Neural cell (in vitro differentiated cells): ENCODE measurements at regions not wholly inside any gene's neighbourhood (a gene's known extent, or its start where the extent isn't known, plus 50 kb on each side); places are given as distances from the start of the nearest gene placed in this dataset.
A peak's percentile ranks its signal among the peaks of the same experiment; 100 is the strongest.

ENCODE experiments used
- H2AFZ ChIP-seq: fragments of 200-600, 300-800 bp; sonication (generic), shearing (Covaris generic); 2 replicates; pipeline ENCODE4 v1.6.0; 2014; ENCODE audit warnings: low read depth, mild to moderate bottlenecking, antibody characterized with exemption, low read length, moderate library complexity
- H3F3A ChIP-seq: fragments of 200-600 bp; shearing (Covaris generic); 2 replicates; pipeline ENCODE4 v1.6.1; 2016; ENCODE audit warnings: mild to moderate bottlenecking, moderate library complexity, mixed read lengths, antibody characterized with exemption, low read length; ENCODE audit not compliant: insufficient read depth, poor library complexity, severe bottlenecking
- H3K27ac ChIP-seq: fragments of 200-600, 300-800 bp; sonication (generic), shearing (Covaris generic); 2 replicates; pipeline ENCODE4 v1.5.1; 2014; ENCODE audit warnings: mild to moderate bottlenecking, low read length, moderate library complexity
- H3K27me3 ChIP-seq: fragments of 300-800, 200-600 bp; sonication (generic), shearing (Covaris generic); 2 replicates; pipeline ENCODE4 v1.6.0; 2014; ENCODE audit warnings: mild to moderate bottlenecking, low read depth, low read length, moderate library complexity; ENCODE audit not compliant: insufficient read depth
- H3K36me3 ChIP-seq: fragments of 300-800, 200-600 bp; sonication (generic), shearing (Covaris generic); 2 replicates; pipeline ENCODE4 v1.5.1; 2014; ENCODE audit warnings: mild to moderate bottlenecking, antibody characterized with exemption, low read length, moderate library complexity; ENCODE audit not compliant: insufficient read depth
- H3K4me2 ChIP-seq: fragments of 300-800, 200-600 bp; sonication (generic), shearing (Covaris generic); 2 replicates; pipeline ENCODE4 v1.6.0; 2014; ENCODE audit warnings: mild to moderate bottlenecking, low read length
- H3K4me3 ChIP-seq: fragments of 300-800, 200-600 bp; sonication (generic), shearing (Covaris generic); 2 replicates; pipeline ENCODE4 v1.5.1; 2014; ENCODE audit warnings: mild to moderate bottlenecking, low read length, moderate library complexity
- H3K79me2 ChIP-seq: fragments of 200-600 bp; shearing (Covaris generic); replicated peaks from 2 replicates; pipeline ENCODE4 v1.6.0; 2014; ENCODE audit warnings: mild to moderate bottlenecking, low read length, moderate library complexity; ENCODE audit not compliant: insufficient read depth
- H3K9ac ChIP-seq: fragments of 300-800, 200-600 bp; sonication (generic), shearing (Covaris generic); 2 replicates; pipeline ENCODE4 v1.6.1; 2016; ENCODE audit warnings: mild to moderate bottlenecking, low read length, mixed read lengths
- H3K9me2 ChIP-seq: fragments of 200-600 bp; shearing (Covaris generic); 2 replicates; pipeline ENCODE4 v1.6.1; 2016; ENCODE audit warnings: mild to moderate bottlenecking, low read length, mixed read lengths; ENCODE audit not compliant: insufficient read depth
- H3K9me3 ChIP-seq: fragments of 200-600, 300-800 bp; sonication (generic), shearing (Covaris generic); 2 replicates; pipeline ENCODE4 v1.6.1; 2016; ENCODE audit warnings: mild to moderate bottlenecking, mixed run types, low read length, moderate library complexity, mixed read lengths
- H4K20me1 ChIP-seq: fragments of 200-600 bp; shearing (Covaris generic); 2 replicates; pipeline ENCODE4 v1.6.1; 2016; ENCODE audit warnings: mild to moderate bottlenecking, mixed run types; ENCODE audit not compliant: insufficient read depth
- EP300 ChIP-seq: fragments of 450-650 bp; conservative IDR thresholded peaks from 2 replicates; pipeline ENCODE4 v1.6.1; 2014; ENCODE audit warnings: antibody characterized with exemption, mild to moderate bottlenecking, moderate library complexity; ENCODE audit not compliant: poor library complexity, severe bottlenecking
- EZH2 ChIP-seq: fragments of 200-600, 300-800 bp; shearing (Covaris generic), sonication (generic); IDR thresholded peaks from 2 replicates; pipeline ENCODE4 v1.6.1; 2014; ENCODE audit warnings: antibody characterized with exemption, low read length, borderline replicate concordance, mild to moderate bottlenecking; ENCODE audit not compliant: insufficient read depth, poor library complexity, severe bottlenecking
- MXI1 ChIP-seq: fragments of 450-650 bp; conservative IDR thresholded peaks from 2 replicates; pipeline ENCODE4 v1.6.1; 2014; ENCODE audit warnings: antibody characterized with exemption, mild to moderate bottlenecking; ENCODE audit not compliant: poor library complexity, severe bottlenecking
- RAD21 ChIP-seq: fragments of 450-650 bp; conservative IDR thresholded peaks from 2 replicates; pipeline ENCODE4 v1.6.1; 2014; ENCODE audit warnings: antibody characterized with exemption, mild to moderate bottlenecking, moderate library complexity
- SMC3 ChIP-seq: fragments of 450-650 bp; conservative IDR thresholded peaks from 2 replicates; pipeline ENCODE4 v1.6.1; 2014; ENCODE audit warnings: antibody characterized with exemption, mild to moderate bottlenecking, moderate library complexity; ENCODE audit not compliant: poor library complexity
- TAF1 ChIP-seq: IDR thresholded peaks from 2 replicates; pipeline ENCODE4 v1.6.1; 2012; ENCODE audit warnings: low read depth
- TF ChIP-seq, protein P1 (sequence below): IDR thresholded peaks from 2 replicates; pipeline ENCODE4 v1.6.1; 2012; ENCODE audit warnings: borderline replicate concordance

DNA sequence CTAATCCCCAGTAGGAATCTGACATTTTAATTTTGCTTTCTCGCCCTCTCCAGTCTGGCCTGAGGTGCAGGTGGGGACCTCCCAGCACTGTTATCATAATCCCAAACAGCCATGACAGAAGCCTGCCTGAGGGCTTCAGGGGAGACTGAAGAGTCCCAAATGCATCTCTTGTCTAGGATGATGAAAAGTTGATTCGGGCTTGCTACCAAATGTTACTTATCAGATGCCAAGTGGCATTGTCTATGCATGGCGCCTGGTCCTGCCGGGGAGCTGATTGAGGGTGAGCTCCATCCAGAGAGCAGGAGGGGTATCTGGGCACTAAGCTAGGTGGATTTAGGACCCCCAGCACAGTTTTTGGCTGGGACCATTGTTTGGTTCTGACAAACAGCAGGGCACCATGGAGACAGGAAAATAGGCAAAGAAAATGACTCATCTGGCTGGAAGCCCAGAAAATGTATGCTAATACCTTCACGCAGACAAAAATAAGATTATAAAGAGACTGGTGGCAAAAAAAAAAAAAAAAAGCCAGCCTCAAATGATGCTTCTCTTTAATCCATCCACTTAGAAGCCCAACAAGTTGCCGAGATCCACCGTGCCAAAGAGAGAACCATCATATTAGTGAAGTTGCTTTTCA lies 513.7 kb upstream of the SULF2 start:
- TF ChIP-seq SMC3 (no peak), EP300 (no peak)
- Histone ChIP-seq H3K4me2 (no peak overlapping the region), H3K79me2 (no peaks in the 10 kb centered on the region), H3K27ac (no peak overlapping the region), H3K4me3 (no peak overlapping the region), H3K9me2 (no peaks in the 10 kb centered on the region), H3F3A (no peaks in the 10 kb centered on the region), H3K36me3 (no peaks in the 10 kb centered on the region), H2AFZ (no peak overlapping the region), H3K9ac (no peak overlapping the region), H4K20me1 (no peaks in the 10 kb centered on the region), H3K9me3 (no peaks in the 10 kb centered on the region), H3K27me3 (no peaks in the 10 kb centered on the region)

DNA sequence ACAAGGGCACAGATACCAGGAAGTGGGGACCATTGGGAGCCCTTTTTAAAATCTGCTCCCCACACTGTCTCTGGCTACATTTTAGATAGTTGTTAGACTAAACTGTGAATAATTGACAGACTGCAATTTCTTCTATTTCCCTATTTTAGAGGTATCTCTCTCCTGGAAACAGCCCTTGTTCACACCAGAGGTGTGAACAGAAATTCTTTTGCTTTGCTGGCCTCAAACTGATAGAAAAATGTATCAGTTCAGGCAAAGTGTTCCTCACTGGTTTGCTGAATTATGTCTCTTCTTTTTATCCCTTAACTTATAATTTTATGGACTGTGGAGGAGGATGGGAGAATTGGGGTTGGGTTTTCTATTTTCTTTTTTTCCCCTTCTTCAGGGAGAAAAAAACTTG lies 513.2 kb upstream of the SULF2 start:
- no peaks in the 10 kb centered on the region for H3K9me2 ChIP-seq
- no peaks in the 10 kb centered on the region for H3K36me3 ChIP-seq
- no peaks in the 10 kb centered on the region for H4K20me1 ChIP-seq
- H3K9ac ChIP-seq: no peak overlapping the region
- no peaks in the 10 kb centered on the region for H3K27me3 ChIP-seq
- H3F3A ChIP-seq: no peaks in the 10 kb centered on the region
- TF ChIP-seq, protein P1, sequence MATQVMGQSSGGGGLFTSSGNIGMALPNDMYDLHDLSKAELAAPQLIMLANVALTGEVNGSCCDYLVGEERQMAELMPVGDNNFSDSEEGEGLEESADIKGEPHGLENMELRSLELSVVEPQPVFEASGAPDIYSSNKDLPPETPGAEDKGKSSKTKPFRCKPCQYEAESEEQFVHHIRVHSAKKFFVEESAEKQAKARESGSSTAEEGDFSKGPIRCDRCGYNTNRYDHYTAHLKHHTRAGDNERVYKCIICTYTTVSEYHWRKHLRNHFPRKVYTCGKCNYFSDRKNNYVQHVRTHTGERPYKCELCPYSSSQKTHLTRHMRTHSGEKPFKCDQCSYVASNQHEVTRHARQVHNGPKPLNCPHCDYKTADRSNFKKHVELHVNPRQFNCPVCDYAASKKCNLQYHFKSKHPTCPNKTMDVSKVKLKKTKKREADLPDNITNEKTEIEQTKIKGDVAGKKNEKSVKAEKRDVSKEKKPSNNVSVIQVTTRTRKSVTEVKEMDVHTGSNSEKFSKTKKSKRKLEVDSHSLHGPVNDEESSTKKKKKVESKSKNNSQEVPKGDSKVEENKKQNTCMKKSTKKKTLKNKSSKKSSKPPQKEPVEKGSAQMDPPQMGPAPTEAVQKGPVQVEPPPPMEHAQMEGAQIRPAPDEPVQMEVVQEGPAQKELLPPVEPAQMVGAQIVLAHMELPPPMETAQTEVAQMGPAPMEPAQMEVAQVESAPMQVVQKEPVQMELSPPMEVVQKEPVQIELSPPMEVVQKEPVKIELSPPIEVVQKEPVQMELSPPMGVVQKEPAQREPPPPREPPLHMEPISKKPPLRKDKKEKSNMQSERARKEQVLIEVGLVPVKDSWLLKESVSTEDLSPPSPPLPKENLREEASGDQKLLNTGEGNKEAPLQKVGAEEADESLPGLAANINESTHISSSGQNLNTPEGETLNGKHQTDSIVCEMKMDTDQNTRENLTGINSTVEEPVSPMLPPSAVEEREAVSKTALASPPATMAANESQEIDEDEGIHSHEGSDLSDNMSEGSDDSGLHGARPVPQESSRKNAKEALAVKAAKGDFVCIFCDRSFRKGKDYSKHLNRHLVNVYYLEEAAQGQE: no peak
- TF ChIP-seq EP300: no peak
- TF ChIP-seq MXI1: no peak
- no peak for TF ChIP-seq EZH2
- TF ChIP-seq SMC3: no peak
- H3K9me3 ChIP-seq: no peaks in the 10 kb centered on the region
- H2AFZ ChIP-seq: no peak overlapping the region
- no peak overlapping the region for H3K4me3 ChIP-seq
- H3K79me2 ChIP-seq: no peaks in the 10 kb centered on the region
- H3K4me2 ChIP-seq: no peak overlapping the region
- H3K27ac ChIP-seq: no peak overlapping the region

DNA sequence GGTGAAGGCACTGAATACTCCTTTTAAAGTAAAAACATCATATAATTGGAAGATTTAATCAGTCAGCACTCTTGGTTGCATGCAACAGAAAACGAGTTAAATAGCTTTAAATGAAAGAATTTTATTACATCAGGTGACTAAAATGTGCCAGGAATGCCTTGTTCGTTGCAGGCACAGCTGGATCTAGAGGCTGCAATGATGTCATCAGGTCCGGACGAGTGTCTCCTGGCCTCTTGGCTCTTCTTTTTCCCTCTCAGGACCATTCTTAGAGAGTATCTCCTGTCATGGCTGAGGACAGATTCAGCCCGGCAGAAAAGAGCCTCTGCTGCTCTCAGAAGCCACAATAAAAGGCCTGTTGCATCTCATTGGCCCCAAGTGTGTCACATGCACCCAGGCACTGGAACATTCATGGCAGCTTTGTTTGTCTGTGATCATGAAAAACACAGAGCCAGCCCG lies 510.7 kb upstream of the SULF2 start:
- H2AFZ ChIP-seq: no peak overlapping the region
- H3K9ac ChIP-seq: no peak overlapping the region
- no peaks in the 10 kb centered on the region for H3K9me3 ChIP-seq
- no peaks in the 10 kb centered on the region for H3K36me3 ChIP-seq
- no peak for TF ChIP-seq TAF1
- no peak for TF ChIP-seq EP300
- no peak for TF ChIP-seq RAD21
- TF ChIP-seq SMC3: peak; percentile 0
- no peaks in the 10 kb centered on the region for H3F3A ChIP-seq
- no peaks in the 10 kb centered on the region for H3K79me2 ChIP-seq
- no peak overlapping the region for H3K4me2 ChIP-seq
- H3K9me2 ChIP-seq: no peaks in the 10 kb centered on the region
- H3K4me3 ChIP-seq: no peak overlapping the region
- no peaks in the 10 kb centered on the region for H4K20me1 ChIP-seq
- no peaks in the 10 kb centered on the region for H3K27me3 ChIP-seq
- H3K27ac ChIP-seq: no peak overlapping the region
